Hypothalamus (tissue), 51 donors: ENCODE measurements at regions not wholly inside any gene's neighbourhood (a gene's known extent, or its start where the extent isn't known, plus 50 kb on each side); places are given as distances from the start of the nearest gene placed in this dataset.

Source experiments
- DNase-seq, 51 donors: peaks; one replicate each; lab custom pipeline; 2025; lab: John Stamatoyannopoulos, UW

DNA sequence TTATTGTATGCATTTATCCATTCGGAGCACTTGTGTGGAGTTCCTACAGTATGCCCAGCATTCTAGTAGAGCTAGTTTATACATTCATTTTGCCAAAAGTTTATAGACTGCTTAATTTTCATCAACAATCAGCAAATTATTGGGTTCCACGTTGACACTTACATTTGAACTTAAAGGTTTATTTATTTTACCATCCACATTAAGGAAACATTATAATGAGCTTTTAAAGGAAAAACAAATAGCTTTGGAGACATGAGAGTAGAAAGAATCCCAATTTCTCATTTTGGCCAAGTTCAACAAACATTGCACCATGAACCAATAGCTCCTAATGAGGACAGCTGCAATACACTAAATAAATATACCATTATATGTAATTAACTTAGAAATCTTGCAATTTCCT, 501.2 kb upstream of the SMIM21 start:
- no peak for DNase-seq

GRCh38 chr18:75927791-75928190, 500.3 kb upstream of the SMIM21 start:
- DNase-seq, result no peak

DNA sequence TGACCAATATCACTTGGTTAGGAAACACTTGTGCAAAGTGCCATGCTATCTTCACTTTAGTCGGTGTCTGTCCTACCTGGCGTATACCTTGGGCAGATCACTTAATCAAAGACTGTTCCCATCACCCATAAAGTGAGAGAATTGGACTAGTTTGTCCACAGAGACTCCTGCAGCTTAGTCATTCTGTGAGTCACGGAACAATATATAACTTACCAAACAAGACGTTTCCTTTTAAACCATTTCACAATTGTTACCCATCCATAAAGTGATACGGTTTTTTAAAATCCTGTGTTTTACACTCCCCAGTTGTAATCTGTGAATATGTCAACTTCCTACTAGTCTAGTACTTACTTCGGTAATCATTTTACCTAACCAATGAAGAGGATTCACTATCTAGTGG, 499.3 kb upstream of the SMIM21 start:
- DNase-seq, result no peak

DNA sequence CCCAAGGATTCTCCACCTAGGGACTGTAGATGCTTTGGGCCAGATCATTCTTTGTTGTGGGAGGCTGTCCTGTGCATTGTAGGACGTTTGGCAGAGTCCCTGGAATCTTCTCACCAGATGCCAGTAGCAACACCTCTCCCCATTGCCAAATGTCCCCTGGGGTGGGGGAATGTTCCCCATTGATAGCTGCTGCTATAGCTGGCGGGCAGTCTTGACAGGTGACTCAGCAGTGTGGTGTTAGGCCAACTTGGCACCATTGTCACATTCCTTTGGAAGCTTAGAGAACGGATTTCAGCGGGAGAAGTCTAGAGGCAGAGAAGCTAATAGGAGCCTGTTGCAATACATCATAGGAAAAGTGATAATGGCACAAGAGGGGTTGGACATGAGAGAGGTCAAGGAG, 495.7 kb upstream of the SMIM21 start:
- DNase-seq, result peak in 7 of 51 donors; percentile 10 to 71 (median 18)

DNA sequence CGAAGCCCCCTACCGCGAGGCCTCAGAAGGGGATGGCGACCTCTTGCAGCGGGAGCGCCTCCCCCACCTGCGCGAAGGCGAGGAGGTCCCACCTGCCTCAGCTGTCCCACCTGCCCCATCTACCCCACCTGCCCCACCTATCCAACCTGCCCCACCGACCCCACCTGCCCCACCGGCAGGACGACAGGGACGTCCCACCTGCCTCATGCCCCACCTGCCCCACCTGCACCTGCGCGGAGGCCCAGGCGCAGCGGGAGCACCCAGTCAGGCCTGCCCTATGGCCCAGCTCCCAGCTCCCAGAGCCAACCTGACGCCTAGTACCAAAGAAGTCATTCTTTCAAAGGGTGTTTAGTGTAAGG, 489.1 kb upstream of the SMIM21 start:
- no peak for DNase-seq

GRCh38 chr18:75915941-75916623, 488.6 kb upstream of the SMIM21 start:
- DNase-seq, result peak in 35 of 51 donors; percentile 1 to 67 (median 41)

- no peak for DNase-seq
These were observed 485.3 kb upstream of the SMIM21 start for GRCh38 chr18:75912829-75913228.

- DNase-seq, result no peak
These were observed 476.9 kb upstream of the SMIM21 start for GRCh38 chr18:75904416-75904815.

DNA sequence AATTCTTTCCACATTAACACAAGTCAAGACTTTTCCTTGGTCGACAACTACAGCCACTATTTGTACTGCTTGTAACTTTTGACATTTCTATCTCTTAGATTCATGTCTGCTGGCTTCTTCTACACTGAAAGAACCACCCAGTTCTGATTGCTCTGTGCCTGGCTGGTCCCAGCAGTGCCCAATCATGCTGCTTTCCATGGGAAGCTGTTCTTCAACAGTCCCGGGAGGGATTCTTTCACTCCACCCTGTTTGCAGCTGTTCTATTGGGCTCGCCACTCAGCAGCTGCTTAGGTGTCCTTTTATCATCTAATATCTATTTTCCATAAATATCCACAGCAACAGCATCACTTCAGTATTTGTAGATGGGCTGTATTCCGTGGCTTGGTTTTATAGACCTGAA, 471.1 kb upstream of the SMIM21 start:
- no peak for DNase-seq

- DNase-seq, result no peak
These were observed 469.9 kb upstream of the SMIM21 start for GRCh38 chr18:75897386-75897785.

GRCh38 chr18:75896865-75897264, 469.4 kb upstream of the SMIM21 start:
- DNase-seq, result peak in 1 of 51 donors; percentile 27

DNA sequence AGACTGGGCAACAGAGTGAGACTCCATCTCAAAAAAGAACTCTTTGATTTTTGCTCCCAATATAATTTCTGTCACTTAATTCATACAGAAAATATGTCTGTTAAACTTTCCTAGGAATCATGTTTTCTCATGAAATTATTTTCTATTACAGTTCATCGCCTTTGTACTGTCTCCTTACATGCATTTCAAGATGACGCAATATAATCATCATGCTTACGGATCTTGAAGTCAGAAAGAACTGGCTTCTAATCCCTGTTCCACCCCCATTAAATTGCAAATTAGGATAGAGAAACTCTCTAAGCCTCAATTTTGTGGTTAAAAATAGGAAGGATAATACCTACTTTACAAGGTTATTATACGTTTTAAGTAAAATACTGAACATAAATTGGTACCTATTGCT, 467.6 kb upstream of the SMIM21 start:
- no peak for DNase-seq

GRCh38 chr18:75884728-75885127, 457.2 kb upstream of the SMIM21 start:
- DNase-seq, result no peak

DNA sequence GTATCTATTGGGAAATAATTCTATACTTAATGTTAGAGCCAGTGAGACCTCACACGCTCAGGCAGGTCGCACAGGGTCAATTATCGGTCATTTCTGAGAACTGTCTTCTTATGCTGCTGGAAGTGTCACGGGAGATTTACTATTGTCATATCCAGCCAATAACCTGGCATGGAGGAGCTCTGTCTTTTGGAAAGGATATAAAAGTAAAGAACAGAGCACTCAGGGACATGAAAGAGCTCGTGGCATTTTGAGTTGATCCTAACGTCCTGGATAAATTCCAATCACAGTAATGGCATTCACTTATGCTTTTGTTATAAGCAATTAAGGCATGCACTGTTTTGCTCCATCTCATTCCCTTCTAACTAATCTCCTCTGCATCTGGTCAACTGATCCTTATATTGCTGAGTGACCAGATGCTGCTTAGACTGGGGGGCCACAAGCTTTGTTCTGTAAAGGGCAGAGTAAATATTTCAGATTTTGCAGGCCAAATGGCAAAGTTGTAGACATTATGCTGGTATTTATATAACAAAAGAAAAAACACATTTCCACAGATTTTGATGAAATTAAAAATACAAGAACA, 453.5 kb upstream of the SMIM21 start:
- no peak for DNase-seq

- DNase-seq, result no peak
These were observed 452.8 kb upstream of the SMIM21 start for GRCh38 chr18:75880266-75880665.

- DNase-seq, result no peak
These were observed 451.7 kb upstream of the SMIM21 start for GRCh38 chr18:75879196-75879595.

DNA sequence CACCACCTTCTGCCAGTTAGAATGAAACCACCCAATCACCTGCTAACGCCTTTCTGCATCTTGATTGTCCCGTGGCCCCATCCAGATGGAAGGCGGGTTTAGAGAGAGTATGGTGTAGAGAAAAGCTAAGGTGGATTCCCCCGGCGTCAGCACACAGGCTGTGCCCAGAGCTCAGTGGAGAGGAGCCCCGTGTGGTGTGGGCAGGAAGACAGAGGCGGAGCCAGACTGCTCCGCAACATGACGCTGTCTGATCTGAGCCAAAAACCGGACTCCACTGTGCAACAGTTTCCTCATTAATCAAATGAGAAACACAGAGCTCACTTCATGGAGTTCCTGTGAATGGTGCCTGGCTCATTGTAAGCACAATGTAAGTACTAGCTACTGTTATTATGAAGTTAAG, 448.1 kb upstream of the SMIM21 start:
- DNase-seq, result no peak

DNA sequence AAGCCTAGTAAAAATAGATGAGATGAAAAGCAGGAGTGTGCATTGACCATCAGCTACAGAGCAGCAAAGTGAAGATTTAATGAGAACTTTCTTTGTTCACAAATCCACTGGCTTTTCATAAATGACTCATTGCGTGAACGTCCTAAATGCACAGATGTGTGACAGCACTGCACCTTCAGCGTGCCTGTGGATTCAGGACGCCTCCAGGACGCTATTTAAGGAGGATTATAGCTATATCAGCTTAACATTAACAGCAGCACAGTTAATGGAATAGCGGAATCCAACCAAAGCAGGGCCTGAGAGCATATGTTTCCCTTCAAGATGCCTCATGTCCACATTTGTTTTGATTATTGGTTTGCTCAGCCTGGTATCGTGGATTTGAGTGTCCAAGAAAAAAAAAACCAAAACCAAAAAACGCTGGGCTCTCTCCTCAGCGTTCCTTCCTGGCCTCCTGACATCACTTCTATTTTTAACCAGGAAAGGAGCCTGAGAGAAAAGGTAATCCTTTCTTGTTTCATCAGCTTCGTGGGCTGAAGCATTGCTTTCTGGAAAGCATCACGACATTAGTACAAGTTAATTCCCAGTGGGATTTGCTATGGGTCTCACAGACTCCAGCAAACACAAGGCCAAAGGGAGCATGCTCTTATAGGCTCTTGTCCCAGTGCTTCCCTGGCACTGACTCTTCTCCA, 447.0 kb upstream of the SMIM21 start:
- no peak for DNase-seq

GRCh38 chr18:75871596-75871995, 444.1 kb upstream of the SMIM21 start:
- no peak for DNase-seq

DNA sequence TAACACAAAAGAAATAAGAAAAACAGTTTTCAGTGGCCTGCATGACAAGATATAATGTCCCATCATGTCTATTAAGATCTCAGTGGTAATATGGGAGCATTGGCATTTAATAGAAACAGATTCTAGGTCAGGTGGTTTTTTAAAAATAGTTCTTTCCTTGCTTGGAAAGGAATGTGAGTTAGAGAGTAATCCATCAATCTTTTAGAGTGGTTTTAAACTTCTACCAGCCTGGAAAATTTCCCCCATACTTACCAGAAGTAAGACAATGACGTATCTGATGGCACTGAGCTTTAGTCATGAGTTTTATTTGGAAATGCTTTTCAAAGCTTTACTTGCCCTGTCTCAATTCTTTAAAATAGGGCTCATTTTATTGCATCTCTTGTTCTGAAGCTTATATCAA, 441.7 kb upstream of the SMIM21 start:
- no peak for DNase-seq

DNA sequence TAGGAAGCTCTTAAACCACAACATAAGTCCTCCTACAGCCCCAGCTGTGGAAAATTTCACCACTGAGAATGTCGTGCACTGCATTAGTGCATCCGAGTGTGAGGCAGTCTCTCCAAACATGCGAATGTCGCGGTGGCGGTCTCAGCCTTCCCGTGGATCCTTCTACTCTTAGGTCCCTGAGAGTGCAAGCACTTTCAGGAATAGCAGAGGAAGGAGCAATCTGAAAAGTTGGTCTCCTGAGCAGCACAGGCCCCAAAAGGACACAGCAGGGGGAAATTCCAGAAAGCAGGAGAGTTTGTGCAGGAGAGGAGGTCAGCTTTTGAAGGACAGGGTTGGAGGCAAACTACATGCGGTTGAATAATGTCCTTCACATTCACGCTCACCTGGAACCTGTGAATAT, 440.5 kb upstream of the SMIM21 start:
- no peak for DNase-seq

DNA sequence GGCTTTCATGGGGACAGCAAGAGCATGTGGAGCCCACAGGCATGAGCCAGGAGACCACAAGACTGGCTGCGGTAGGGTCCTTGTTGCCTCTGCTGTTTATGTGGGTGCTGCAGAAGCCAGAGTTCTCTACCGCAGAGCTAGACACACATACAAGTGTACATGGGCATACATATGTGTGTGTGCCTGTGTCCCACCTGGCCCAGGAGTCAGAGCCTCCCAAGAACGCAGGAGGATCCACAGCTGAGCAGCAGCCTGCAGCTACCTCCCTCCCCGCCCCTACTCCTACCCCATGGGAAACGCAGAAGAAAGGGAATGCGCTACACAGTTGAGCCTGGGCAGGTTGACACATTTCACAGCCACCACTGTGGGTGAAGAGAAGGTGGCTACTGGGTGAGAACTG, 438.1 kb upstream of the SMIM21 start:
- DNase-seq, result no peak
